Esophagus muscularis mucosa (tissue), 4 donors: ENCODE measurements at regions not wholly inside any gene's neighbourhood (a gene's known extent, or its start where the extent isn't known, plus 50 kb on each side); places are given as distances from the start of the nearest gene placed in this dataset.

ENCODE experiments used
- DNase-seq: peaks from one replicate; pipeline ENCODE4 v3.0.0-alpha.2; 2017; ENCODE audit errors: extremely low spot score
- H3K27ac ChIP-seq, 4 donors: fragments of 200-600 bp; sonication (generic); replicated peaks in 1 of 4; 1 replicate in 3 of 4; 2 replicates in 1 of 4; pipeline ENCODE4 v1.5.1; 2016 to 2019; ENCODE audit warnings: mild to moderate bottlenecking in 1 of 4
- H3K27me3 ChIP-seq, 4 donors: fragments of 200-600 bp; sonication (generic); one replicate each; pipeline versions ENCODE4 v1.5.1 to v1.6.0; 2016 to 2019
- H3K36me3 ChIP-seq, 4 donors: fragments of 200-600 bp; sonication (generic); one replicate each; pipeline ENCODE4 v1.5.1; 2016 to 2019
- H3K4me1 ChIP-seq, 4 donors: fragments of 200-600 bp; sonication (generic); one replicate each; pipeline ENCODE4 v1.5.1; 2016 to 2019
- H3K4me3 ChIP-seq, 4 donors: fragments of 200-600 bp; sonication (generic); 1 replicate in 2 of 4; 2 replicates in 2 of 4; pipeline ENCODE4 v1.5.1; 2016 to 2019; ENCODE audit warnings: mild to moderate bottlenecking in 4 of 4, moderate library complexity in 1 of 4
- H3K9me3 ChIP-seq, 4 donors: fragments of 200-600 bp; sonication (generic); 1 replicate in 3 of 4; 2 replicates in 1 of 4; pipeline ENCODE4 v1.5.1; 2016 to 2019
- EP300 ChIP-seq: sonication (generic); formaldehyde crosslinking; IDR thresholded peaks from one replicate; pipeline ENCODE4 v1.6.1; 2017; ENCODE audit warnings: antibody characterized with exemption
- POLR2A ChIP-seq: fragments of 450-650 bp; IDR thresholded peaks from one replicate; pipeline ENCODE4 v1.6.1; 2017; ENCODE audit warnings: antibody characterized with exemption, moderate library complexity, mild to moderate bottlenecking, low read depth
- POLR2AphosphoS5 ChIP-seq, 2 donors: sonication (generic); formaldehyde crosslinking; IDR thresholded peaks; one replicate each; pipeline ENCODE4 v1.6.1; 2017; ENCODE audit warnings: antibody characterized with exemption in 2 of 2
- WGBS: methylation state at CpG from one replicate; pipeline ENCODE4 v1.1.5; 2018; 5-methylcytosine and 5-hydroxymethylcytosine counted together
- intact Hi-C: fragments of 100-400 bp; cut with DNase I; formaldehyde crosslinking; loops from one replicate; pipeline ENCODE4 v1.15.1; 2023
- TF ChIP-seq, protein P1 (sequence below), 3 experiments: fragments of 200-600 bp in 2 of 3; fragments of 450-650 bp in 1 of 3; sonication (generic) in 2 of 3; IDR thresholded peaks; one replicate each; pipeline ENCODE4 v1.5.1; 2017 to 2019; ENCODE audit warnings: antibody characterized with exemption in 3 of 3, mild to moderate bottlenecking in 2 of 3, moderate library complexity in 1 of 3

DNA sequence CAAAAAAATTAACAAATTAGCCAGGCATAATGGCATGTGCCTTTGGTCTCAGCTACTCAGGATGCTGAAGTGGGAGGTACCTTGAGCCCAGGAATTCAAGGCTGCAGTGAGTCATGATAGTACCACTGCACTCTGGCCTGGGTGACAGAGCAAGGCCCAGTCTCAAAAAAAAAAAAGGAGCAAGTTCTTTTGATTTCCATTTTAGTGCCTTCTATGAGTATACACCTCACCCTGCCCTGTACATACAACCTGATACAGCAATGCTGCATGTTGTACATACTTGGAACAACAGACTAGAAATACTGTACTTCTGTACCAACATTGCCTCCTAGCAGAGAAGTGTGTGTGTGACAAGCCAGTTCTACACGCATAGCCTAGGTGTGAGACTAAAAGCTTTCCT, 97.3 kb upstream of the CARMIL1 start:
- intact Hi-C loops: no loop called here

DNA sequence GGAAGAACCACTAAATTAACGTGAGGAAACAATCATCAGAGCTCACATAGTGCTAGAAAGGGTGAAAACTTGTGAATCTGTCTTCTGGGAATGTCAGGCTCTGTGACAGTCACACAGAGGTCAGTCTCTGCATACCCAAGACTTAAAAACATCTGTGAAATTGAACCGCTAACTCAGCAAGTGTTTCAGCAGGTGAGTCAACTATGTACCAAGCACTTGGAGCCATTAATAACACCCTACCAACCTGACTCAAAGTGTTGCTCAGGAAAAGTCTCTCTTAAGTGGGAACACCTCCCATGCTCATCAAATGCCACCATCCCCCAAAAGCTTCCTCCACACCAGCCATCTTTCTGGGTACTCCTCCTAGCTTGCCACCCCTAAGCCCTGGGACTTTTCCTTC, 92.3 kb upstream of the CARMIL1 start:
- intact Hi-C loops: no loop called here
- no peak for DNase-seq
- Histone ChIP-seq H3K4me1 (peaks cover 0 to 5% (median under 1%) of the 10 kb centered on the region in 4 donors), H3K4me3 (no peak overlapping the region), H3K36me3 (no peaks in the 10 kb centered on the region), H3K27ac (no peak overlapping the region), H3K9me3 (no peaks in the 10 kb centered on the region), H3K27me3 (no peaks in the 10 kb centered on the region)
- WGBS: 61% methylated on average over 2 of the region's 2 CpGs
- TF ChIP-seq EP300 (no peak), POLR2AphosphoS5 (IDR thresholded peaks at IDR 0.05) (no peak), POLR2A (no peak)

More for the DNA sequence above, 97.3 kb upstream of the CARMIL1 start:
- Histone ChIP-seq H3K9me3 (no peaks in the 10 kb centered on the region), H3K27me3 (no peaks in the 10 kb centered on the region), H3K36me3 (no peaks in the 10 kb centered on the region), H3K4me1 (peaks cover 6 to 14% (median 11%) of the 10 kb centered on the region in 4 donors), H3K4me3 (no peak overlapping the region), H3K27ac (no peak overlapping the region)
- DNase-seq: no peak
- 100% methylated on average over 1 of the region's 1 CpG for WGBS
- TF ChIP-seq POLR2AphosphoS5 (IDR thresholded peaks at IDR 0.05): no peak
- no peak for TF ChIP-seq EP300
- TF ChIP-seq, protein P1, sequence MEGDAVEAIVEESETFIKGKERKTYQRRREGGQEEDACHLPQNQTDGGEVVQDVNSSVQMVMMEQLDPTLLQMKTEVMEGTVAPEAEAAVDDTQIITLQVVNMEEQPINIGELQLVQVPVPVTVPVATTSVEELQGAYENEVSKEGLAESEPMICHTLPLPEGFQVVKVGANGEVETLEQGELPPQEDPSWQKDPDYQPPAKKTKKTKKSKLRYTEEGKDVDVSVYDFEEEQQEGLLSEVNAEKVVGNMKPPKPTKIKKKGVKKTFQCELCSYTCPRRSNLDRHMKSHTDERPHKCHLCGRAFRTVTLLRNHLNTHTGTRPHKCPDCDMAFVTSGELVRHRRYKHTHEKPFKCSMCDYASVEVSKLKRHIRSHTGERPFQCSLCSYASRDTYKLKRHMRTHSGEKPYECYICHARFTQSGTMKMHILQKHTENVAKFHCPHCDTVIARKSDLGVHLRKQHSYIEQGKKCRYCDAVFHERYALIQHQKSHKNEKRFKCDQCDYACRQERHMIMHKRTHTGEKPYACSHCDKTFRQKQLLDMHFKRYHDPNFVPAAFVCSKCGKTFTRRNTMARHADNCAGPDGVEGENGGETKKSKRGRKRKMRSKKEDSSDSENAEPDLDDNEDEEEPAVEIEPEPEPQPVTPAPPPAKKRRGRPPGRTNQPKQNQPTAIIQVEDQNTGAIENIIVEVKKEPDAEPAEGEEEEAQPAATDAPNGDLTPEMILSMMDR (IDR thresholded peaks at IDR 0.05): no peak
- no peak for TF ChIP-seq POLR2A

DNA sequence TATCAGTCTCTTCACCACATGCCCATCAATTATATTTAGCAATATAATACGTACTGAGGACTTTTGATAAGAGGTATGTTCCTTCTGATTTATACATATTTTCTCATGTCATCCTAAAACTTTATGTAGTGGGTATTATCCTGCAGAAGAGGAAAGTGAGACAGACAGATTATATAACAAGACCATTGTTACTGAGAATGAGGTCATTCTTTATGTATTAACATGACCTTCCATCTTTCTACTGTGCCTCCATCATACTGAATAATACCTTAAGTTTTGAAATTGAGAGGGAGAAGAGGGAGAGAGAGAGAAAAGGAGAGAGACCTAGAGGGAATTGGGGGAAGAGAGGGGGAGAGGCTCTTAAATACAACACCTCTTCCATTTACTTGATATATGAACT, 90.9 kb upstream of the CARMIL1 start:
- DNase-seq: no peak
- no peaks in the 10 kb centered on the region for H3K9me3 ChIP-seq
- no peaks in the 10 kb centered on the region for H3K27me3 ChIP-seq
- intact Hi-C loops: no loop called here
- no peaks in the 10 kb centered on the region for H3K36me3 ChIP-seq
- TF ChIP-seq POLR2A (no peak), EP300 (no peak), POLR2AphosphoS5 (IDR thresholded peaks at IDR 0.05) (no peak)
- TF ChIP-seq, protein P1 (IDR thresholded peaks at IDR 0.05): no peak
- no peak overlapping the region for H3K27ac ChIP-seq
- H3K4me3 ChIP-seq: no peak overlapping the region
- peaks cover 9 to 18% (median 13%) of the 10 kb centered on the region in 4 donors for H3K4me1 ChIP-seq
- WGBS: 96% methylated on average over 1 of the region's 1 CpG

DNA sequence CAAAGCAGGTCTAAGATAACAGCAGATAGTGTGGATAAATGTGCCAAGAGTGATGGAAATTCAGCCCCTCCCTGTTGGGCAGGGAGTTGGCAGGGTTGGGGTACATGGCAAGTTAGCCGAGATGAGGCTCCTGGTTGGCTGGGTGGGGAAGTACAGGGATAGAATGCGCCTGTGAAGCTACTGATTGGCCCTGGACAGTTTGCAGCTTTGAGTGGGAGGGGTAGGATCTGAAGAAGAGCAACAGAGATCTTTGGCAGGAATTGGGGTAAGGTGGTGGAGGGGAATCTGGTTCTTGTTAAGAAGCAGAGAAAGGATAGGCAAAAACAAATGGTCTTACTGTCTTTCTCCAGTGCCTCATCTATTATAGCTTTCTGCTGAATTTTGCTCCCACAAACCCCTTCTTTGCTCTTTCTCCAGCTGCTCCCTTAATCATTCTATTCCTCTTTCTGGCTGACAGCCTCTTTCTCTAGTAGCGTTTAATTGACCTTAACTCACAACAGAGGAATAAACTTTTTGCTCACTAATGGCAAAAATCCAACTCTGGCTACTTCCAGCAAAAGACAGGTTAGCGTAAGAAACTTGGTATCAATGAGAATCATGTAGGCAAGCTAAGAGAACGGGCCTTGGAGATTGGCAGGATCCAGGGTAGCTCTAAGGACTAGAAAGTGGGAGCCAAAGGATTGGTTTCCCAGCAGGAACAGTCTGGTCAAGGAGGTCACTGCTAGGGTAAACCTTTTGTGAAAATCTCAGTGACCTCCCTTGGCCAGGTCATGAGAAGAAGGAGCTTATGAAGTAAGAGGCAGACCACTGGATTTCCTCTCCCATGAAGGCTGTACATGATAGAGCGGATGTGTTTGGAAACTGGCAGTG, 86.3 kb upstream of the CARMIL1 start:
- Histone ChIP-seq H3K4me1 (peaks cover 9 to 28% (median 16%) of the 10 kb centered on the region in 4 donors), H3K36me3 (no peaks in the 10 kb centered on the region), H3K9me3 (no peaks in the 10 kb centered on the region), H3K27me3 (no peaks in the 10 kb centered on the region), H3K27ac (peak overlapping the region; percentile 55 to 71 (median 68)), H3K4me3 (peak overlapping the region in 2 of 4 donors; percentile 5 to 7)
- intact Hi-C loops: no loop called here
- TF ChIP-seq EP300 (no peak), POLR2AphosphoS5 (IDR thresholded peaks at IDR 0.05) (peak; percentile 38 to 41)
- WGBS: 35% methylated on average over 6 of the region's 6 CpGs
- no peak for DNase-seq

DNA sequence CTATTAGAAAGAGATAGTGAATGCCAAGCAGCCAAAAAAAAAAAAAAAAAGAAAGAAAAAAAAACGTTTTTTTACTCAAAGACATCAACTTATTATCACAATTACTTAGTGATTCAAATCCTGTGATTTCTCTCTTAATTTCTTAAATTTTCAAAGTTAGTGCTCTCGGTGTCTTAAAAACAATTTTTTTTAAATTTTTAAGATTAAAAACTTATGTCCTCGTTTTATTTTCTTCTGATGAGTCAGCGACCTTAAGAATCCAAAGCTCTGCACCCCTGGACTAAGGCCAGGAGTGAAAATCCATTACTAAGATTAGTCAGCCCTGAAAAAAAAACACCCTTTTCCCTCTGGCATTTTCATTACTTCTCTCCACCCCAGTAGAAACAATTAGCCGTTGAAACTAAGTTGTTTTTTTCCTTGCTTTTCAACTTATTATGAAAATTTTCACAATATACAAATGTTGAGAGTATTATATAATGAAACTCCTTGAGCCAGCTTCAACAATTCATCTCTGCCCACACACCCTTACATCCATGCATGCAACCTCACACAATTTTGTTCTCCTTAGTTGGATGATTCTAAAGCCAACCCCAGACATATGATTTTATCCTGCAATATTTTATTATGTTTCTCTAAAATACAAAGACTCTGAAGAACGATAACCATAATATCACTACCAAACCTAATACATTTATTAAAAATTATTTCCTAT, 85.6 kb upstream of the CARMIL1 start:
- intact Hi-C loops: no loop called here

More for the DNA sequence above, 85.6 kb upstream of the CARMIL1 start:
- H3K9me3 ChIP-seq: no peaks in the 10 kb centered on the region
- TF ChIP-seq POLR2A (no peak), EP300 (no peak), POLR2AphosphoS5 (IDR thresholded peaks at IDR 0.05) (no peak)
- TF ChIP-seq, protein P1 (IDR thresholded peaks at IDR 0.05): no peak
- no peaks in the 10 kb centered on the region for H3K27me3 ChIP-seq
- peak overlapping the region in 1 of 4 donors; percentile 5 for H3K4me3 ChIP-seq
- no peak for DNase-seq
- H3K27ac ChIP-seq: peak overlapping the region; percentile 55 to 71 (median 68)
- H3K4me1 ChIP-seq: peaks cover 9 to 28% (median 16%) of the 10 kb centered on the region in 4 donors
- H3K36me3 ChIP-seq: no peaks in the 10 kb centered on the region
- WGBS: 24% methylated on average over 6 of the region's 6 CpGs
